ENCODE measurements at regions not wholly inside any gene's neighbourhood (a gene's known extent, or its start where the extent isn't known, plus 50 kb on each side); places are given as distances from the start of the nearest gene placed in this dataset.

- Histone ChIP-seq H2AFZ (ENCODE audit: low read length) (no peak overlapping the region), H3K4me2 (ENCODE audit: insufficient read depth, low read length) (no peak overlapping the region), H3K27me3 (ENCODE audit: insufficient read depth, low read length) (no peaks in the 10 kb centered on the region), H3K79me2 (ENCODE audit: insufficient read depth, low read length) (no peaks in the 10 kb centered on the region), H4K20me1 (ENCODE audit: insufficient read depth, low read length) (no peaks in the 10 kb centered on the region), H3K27ac (ENCODE audit: low read depth, low read length) (no peak overlapping the region), H3K9me3 (ENCODE audit: low read depth, low read length) (no peaks in the 10 kb centered on the region), H3K36me3 (ENCODE audit: insufficient read depth, low read length) (no peaks in the 10 kb centered on the region), H3K4me3 (ENCODE audit: insufficient read depth, low read length) (no peak overlapping the region), H3K4me1 (ENCODE audit: insufficient read depth, low read length) (no peaks in the 10 kb centered on the region)
- TF ChIP-seq CTCF (IDR thresholded peaks at IDR 0.05; ENCODE audit: extremely low read depth, low read depth, low read length) = no peak
- DNase-seq (ENCODE audit: insufficient read length, low spot score, missing footprints) = no peak
These were observed 333.4 kb upstream of the CCDC196 start for GRCh38 chr14:66152747-66153146.

- Histone ChIP-seq H3K4me1 (ENCODE audit: insufficient read depth, low read length) (no peaks in the 10 kb centered on the region), H2AFZ (ENCODE audit: low read length) (no peak overlapping the region), H3K4me3 (ENCODE audit: insufficient read depth, low read length) (no peak overlapping the region), H3K9me3 (ENCODE audit: low read depth, low read length) (no peaks in the 10 kb centered on the region), H3K27me3 (ENCODE audit: insufficient read depth, low read length) (no peaks in the 10 kb centered on the region), H3K27ac (ENCODE audit: low read depth, low read length) (no peak overlapping the region), H3K79me2 (ENCODE audit: insufficient read depth, low read length) (no peaks in the 10 kb centered on the region), H4K20me1 (ENCODE audit: insufficient read depth, low read length) (no peaks in the 10 kb centered on the region), H3K4me2 (ENCODE audit: insufficient read depth, low read length) (no peak overlapping the region), H3K36me3 (ENCODE audit: insufficient read depth, low read length) (no peaks in the 10 kb centered on the region)
- no peak for TF ChIP-seq CTCF (IDR thresholded peaks at IDR 0.05; ENCODE audit: extremely low read depth, low read depth, low read length)
- DNase-seq (ENCODE audit: insufficient read length, low spot score, missing footprints) = no peak
These were observed 323.1 kb upstream of the CCDC196 start for GRCh38 chr14:66163023-66163422.

GRCh38 chr14:66165337-66165736 lies 320.8 kb upstream of the CCDC196 start:
- no peak for TF ChIP-seq CTCF (IDR thresholded peaks at IDR 0.05; ENCODE audit: extremely low read depth, low read depth, low read length)
- DNase-seq (ENCODE audit: insufficient read length, low spot score, missing footprints) = no peak

GRCh38 chr14:66174453-66174891 lies 311.7 kb upstream of the CCDC196 start:
- no peaks in the 10 kb centered on the region for H3K9me3 ChIP-seq (ENCODE audit: low read depth, low read length)
- H3K4me2 ChIP-seq (ENCODE audit: insufficient read depth, low read length) = no peak overlapping the region
- no peaks in the 10 kb centered on the region for H3K79me2 ChIP-seq (ENCODE audit: insufficient read depth, low read length)
- no peaks in the 10 kb centered on the region for H4K20me1 ChIP-seq (ENCODE audit: insufficient read depth, low read length)
- H3K27me3 ChIP-seq (ENCODE audit: insufficient read depth, low read length) = no peaks in the 10 kb centered on the region
- no peaks in the 10 kb centered on the region for H3K36me3 ChIP-seq (ENCODE audit: insufficient read depth, low read length)
- H2AFZ ChIP-seq (ENCODE audit: low read length) = no peak overlapping the region
- no peak overlapping the region for H3K27ac ChIP-seq (ENCODE audit: low read depth, low read length)
- no peak for DNase-seq (ENCODE audit: insufficient read length, low spot score, missing footprints)
- no peak for TF ChIP-seq CTCF (IDR thresholded peaks at IDR 0.05; ENCODE audit: extremely low read depth, low read depth, low read length)
- no peak overlapping the region for H3K4me3 ChIP-seq (ENCODE audit: insufficient read depth, low read length)
- H3K4me1 ChIP-seq (ENCODE audit: insufficient read depth, low read length) = no peaks in the 10 kb centered on the region

More at GRCh38 chr14:66165337-66165736, 320.8 kb upstream of the CCDC196 start:
- H3K4me2 ChIP-seq (ENCODE audit: insufficient read depth, low read length) = no peak overlapping the region
- no peak overlapping the region for H3K4me3 ChIP-seq (ENCODE audit: insufficient read depth, low read length)
- H4K20me1 ChIP-seq (ENCODE audit: insufficient read depth, low read length) = no peaks in the 10 kb centered on the region
- H3K36me3 ChIP-seq (ENCODE audit: insufficient read depth, low read length) = no peaks in the 10 kb centered on the region
- no peak overlapping the region for H3K27ac ChIP-seq (ENCODE audit: low read depth, low read length)
- H2AFZ ChIP-seq (ENCODE audit: low read length) = no peak overlapping the region
- H3K79me2 ChIP-seq (ENCODE audit: insufficient read depth, low read length) = no peaks in the 10 kb centered on the region
- no peaks in the 10 kb centered on the region for H3K4me1 ChIP-seq (ENCODE audit: insufficient read depth, low read length)
- no peaks in the 10 kb centered on the region for H3K27me3 ChIP-seq (ENCODE audit: insufficient read depth, low read length)
- H3K9me3 ChIP-seq (ENCODE audit: low read depth, low read length) = no peaks in the 10 kb centered on the region

All from osteoblast (primary cell).